H9 (cell line): ENCODE measurements at regions not wholly inside any gene's neighbourhood (a gene's known extent, or its start where the extent isn't known, plus 50 kb on each side); places are given as distances from the start of the nearest gene placed in this dataset.

Experiments used
- DNase-seq: peaks from one replicate; pipeline ENCODE4 v3.0.0-alpha.2; 2017
- H2AFZ ChIP-seq: one replicate; pipeline ENCODE4 v1.6.1; 2013; ENCODE audit warnings: mild to moderate bottlenecking, low read length, control low read depth, moderate library complexity
- H2AK5ac ChIP-seq: 2 replicates; pipeline ENCODE4 v1.6.1; 2013; ENCODE audit warnings: low read length, control low read depth, mixed read lengths; ENCODE audit not compliant: insufficient read length
- H2BK120ac ChIP-seq: one replicate; pipeline ENCODE4 v1.6.1; 2013; ENCODE audit warnings: low read depth, mild to moderate bottlenecking, low read length, control low read depth, inconsistent platforms; ENCODE audit not compliant: poor library complexity, severe bottlenecking
- H2BK12ac ChIP-seq: 2 replicates; pipeline ENCODE4 v1.6.1; 2013; ENCODE audit warnings: low read length, control low read depth, mixed read lengths, low read depth; ENCODE audit not compliant: insufficient read length
- H2BK15ac ChIP-seq: 2 replicates; pipeline ENCODE4 v1.6.1; 2013; ENCODE audit warnings: low read depth, low read length, control low read depth
- H2BK20ac ChIP-seq: one replicate; pipeline ENCODE4 v1.6.1; 2013; ENCODE audit warnings: low read depth, mild to moderate bottlenecking, low read length, control low read depth, inconsistent platforms; ENCODE audit not compliant: poor library complexity, severe bottlenecking
- H2BK5ac ChIP-seq: 2 replicates; pipeline ENCODE4 v1.6.1; 2013; ENCODE audit warnings: low read length, control low read depth, mixed read lengths; ENCODE audit not compliant: insufficient read length
- H3K14ac ChIP-seq: 2 replicates; pipeline ENCODE4 v1.6.1; 2013; ENCODE audit warnings: low read length, control low read depth; ENCODE audit not compliant: insufficient read depth
- H3K18ac ChIP-seq: 2 replicates; pipeline ENCODE4 v1.6.1; 2013; ENCODE audit warnings: low read depth, mild to moderate bottlenecking, mixed read lengths, low read length, control low read depth; ENCODE audit not compliant: insufficient read length
- H3K23ac ChIP-seq: 2 replicates; pipeline ENCODE4 v1.6.1; 2013; ENCODE audit warnings: low read length, control low read depth, mixed read lengths, low read depth; ENCODE audit not compliant: insufficient read length
- H3K23me2 ChIP-seq: 2 replicates; pipeline ENCODE4 v1.6.1; 2013; ENCODE audit warnings: low read depth, mild to moderate bottlenecking, mixed read lengths, low read length, control low read depth; ENCODE audit not compliant: insufficient read length, poor library complexity, severe bottlenecking
- H3K27ac ChIP-seq: 2 replicates; pipeline ENCODE4 v1.5.1; 2013; ENCODE audit warnings: low read length, control low read depth, mixed read lengths, low read depth; ENCODE audit not compliant: insufficient read length
- H3K27me3 ChIP-seq: 2 replicates; pipeline ENCODE4 v1.6.1; 2013; ENCODE audit warnings: low read length, control low read depth, inconsistent platforms; ENCODE audit not compliant: insufficient read depth
- H3K4ac ChIP-seq: 2 replicates; pipeline ENCODE4 v1.6.1; 2013; ENCODE audit warnings: low read depth, mild to moderate bottlenecking, control low read depth, inconsistent platforms, low read length, moderate library complexity
- H3K4me1 ChIP-seq: 2 replicates; pipeline ENCODE4 v1.6.1; 2013; ENCODE audit warnings: low read length, control low read depth, inconsistent platforms; ENCODE audit not compliant: insufficient read depth
- H3K4me2 ChIP-seq: 2 replicates; pipeline ENCODE4 v1.6.1; 2013; ENCODE audit warnings: low read length, control low read depth, mixed read lengths; ENCODE audit not compliant: insufficient read length, insufficient read depth
- H3K56ac ChIP-seq: 2 replicates; pipeline ENCODE4 v1.6.1; 2013; ENCODE audit warnings: low read depth, mild to moderate bottlenecking, mixed read lengths, low read length, control low read depth; ENCODE audit not compliant: insufficient read length
- H3K79me1 ChIP-seq: 2 replicates; pipeline ENCODE4 v1.6.1; 2013; ENCODE audit warnings: low read depth, mild to moderate bottlenecking, moderate library complexity, low read length, control low read depth, inconsistent platforms; ENCODE audit not compliant: insufficient read depth, poor library complexity, severe bottlenecking
- H3K79me2 ChIP-seq: 2 replicates; pipeline ENCODE4 v1.6.1; 2013; ENCODE audit warnings: low read length, control low read depth, inconsistent platforms; ENCODE audit not compliant: insufficient read depth
- H3K9ac ChIP-seq: 2 replicates; pipeline ENCODE4 v1.6.1; 2013; ENCODE audit warnings: low read length, control low read depth, mixed read lengths; ENCODE audit not compliant: insufficient read length; ENCODE audit errors: extremely low read depth
- H3K9me3 ChIP-seq: one replicate; pipeline ENCODE4 v1.6.1; 2013; ENCODE audit warnings: low read depth, low read length, inconsistent platforms; ENCODE audit not compliant: control insufficient read depth
- H3T11ph ChIP-seq: one replicate; pipeline ENCODE4 v1.6.1; 2013; ENCODE audit warnings: mild to moderate bottlenecking, low read length, control low read depth, inconsistent platforms
- H4K20me1 ChIP-seq: one replicate; pipeline ENCODE4 v1.6.1; 2013; ENCODE audit not compliant: control insufficient read depth, insufficient read length, insufficient read depth
- H4K5ac ChIP-seq: 2 replicates; pipeline ENCODE4 v1.6.1; 2013; ENCODE audit warnings: low read depth, mild to moderate bottlenecking, mixed read lengths, low read length, control low read depth; ENCODE audit not compliant: insufficient read length
- H4K8ac ChIP-seq: replicated peaks from 2 replicates; pipeline ENCODE4 v1.6.1; 2013; ENCODE audit warnings: low read length, control low read depth, mixed read lengths, low read depth; ENCODE audit not compliant: insufficient read length
- H4K91ac ChIP-seq: 2 replicates; pipeline ENCODE4 v1.6.1; 2013; ENCODE audit warnings: low read depth, mild to moderate bottlenecking, moderate library complexity, mixed read lengths, low read length, control low read depth; ENCODE audit not compliant: insufficient read length
- H3K27ac Mint-ChIP-seq, 3 experiments: 2 replicates in 2 of 3; 3 replicates in 1 of 3; pipeline ENCODE4 v1.8.0; 2020 to 2021; ENCODE audit warnings: mixed read lengths in 3 of 3, mild to moderate bottlenecking in 1 of 3, moderate library complexity in 1 of 3
- H3K27me3 Mint-ChIP-seq: 2 replicates; pipeline ENCODE4 v1.8.0; 2021; ENCODE audit warnings: low read depth, mild to moderate bottlenecking, moderate library complexity, mixed read lengths
- H3K36me3 Mint-ChIP-seq, 3 experiments: 2 replicates in 2 of 3; 3 replicates in 1 of 3; pipeline ENCODE4 v1.8.0; 2020 to 2021; ENCODE audit warnings: low read depth in 3 of 3, mixed read lengths in 3 of 3; ENCODE audit not compliant: insufficient read depth in 1 of 3
- H3K4me1 Mint-ChIP-seq, 2 experiments: 2 replicates each; pipeline ENCODE4 v1.8.0; 2020; ENCODE audit warnings: mixed read lengths in 2 of 2
- H3K4me3 Mint-ChIP-seq, 2 experiments: 2 replicates in 1 of 2; 3 replicates in 1 of 2; pipeline ENCODE4 v1.8.0; 2020 to 2021; ENCODE audit warnings: mild to moderate bottlenecking in 2 of 2, mixed read lengths in 2 of 2, moderate library complexity in 1 of 2
- H3K9me3 Mint-ChIP-seq, 2 experiments: 2 replicates in 1 of 2; 3 replicates in 1 of 2; pipeline ENCODE4 v1.8.0; 2020; ENCODE audit warnings: mild to moderate bottlenecking in 2 of 2, mixed read lengths in 2 of 2, moderate library complexity in 1 of 2
- WGBS: extraction: QIAGEN DNeasy Blood & Tissue Kit; methylation state at CpG from one replicate; pipeline ENCODE4 v1.1.7; 2013; ENCODE audit warnings: missing lambda C conversion rate, low lambda C conversion rate, mixed read lengths; ENCODE audit not compliant: insufficient read length; ENCODE audit errors: extremely low coverage; 5-methylcytosine and 5-hydroxymethylcytosine counted together
- TF ChIP-seq, protein P1 (sequence below): fragments of 200-600 bp; sonication (generic); conservative IDR thresholded peaks from 3 replicates; pipeline ENCODE4 v1.8.0; 2021; ENCODE audit warnings: antibody characterized with exemption, mild to moderate bottlenecking

DNA sequence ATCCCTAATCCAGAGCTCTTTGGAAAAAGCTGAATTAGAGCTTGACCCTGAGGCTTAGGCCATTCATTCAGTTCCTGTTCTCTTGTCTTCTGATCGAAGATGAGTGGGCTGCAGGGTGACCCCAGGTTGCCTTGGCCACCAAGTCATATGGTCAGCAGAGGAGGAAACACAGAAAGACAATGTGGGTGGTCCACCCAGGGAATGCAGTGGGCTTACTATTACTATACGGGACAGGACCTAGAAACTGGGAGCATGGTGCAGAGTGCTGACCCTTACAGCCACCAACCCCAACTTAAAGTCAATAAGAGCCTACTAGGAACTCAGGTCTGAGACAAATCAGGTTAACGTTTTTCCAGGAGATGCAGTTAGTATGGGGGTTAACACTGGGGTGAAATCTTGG, 200.5 kb downstream of the HERPUD2 start:
- no peak overlapping the region for H4K91ac ChIP-seq
- Mint-ChIP-seq H3K36me3 (no peaks in the 10 kb centered on the region), H3K9me3 (no peaks in the 10 kb centered on the region; a peak in 1 of 5 replicates), H3K27ac (no peak overlapping the region), H3K27me3 (peaks cover 5% of the 10 kb centered on the region; the same call in 1 of the 2 replicates), H3K4me3 (no peak overlapping the region), H3K4me1 (peaks cover 4% of the 10 kb centered on the region in 2 experiments; a peak in 2 of 4 replicates)
- TF ChIP-seq, protein P1, sequence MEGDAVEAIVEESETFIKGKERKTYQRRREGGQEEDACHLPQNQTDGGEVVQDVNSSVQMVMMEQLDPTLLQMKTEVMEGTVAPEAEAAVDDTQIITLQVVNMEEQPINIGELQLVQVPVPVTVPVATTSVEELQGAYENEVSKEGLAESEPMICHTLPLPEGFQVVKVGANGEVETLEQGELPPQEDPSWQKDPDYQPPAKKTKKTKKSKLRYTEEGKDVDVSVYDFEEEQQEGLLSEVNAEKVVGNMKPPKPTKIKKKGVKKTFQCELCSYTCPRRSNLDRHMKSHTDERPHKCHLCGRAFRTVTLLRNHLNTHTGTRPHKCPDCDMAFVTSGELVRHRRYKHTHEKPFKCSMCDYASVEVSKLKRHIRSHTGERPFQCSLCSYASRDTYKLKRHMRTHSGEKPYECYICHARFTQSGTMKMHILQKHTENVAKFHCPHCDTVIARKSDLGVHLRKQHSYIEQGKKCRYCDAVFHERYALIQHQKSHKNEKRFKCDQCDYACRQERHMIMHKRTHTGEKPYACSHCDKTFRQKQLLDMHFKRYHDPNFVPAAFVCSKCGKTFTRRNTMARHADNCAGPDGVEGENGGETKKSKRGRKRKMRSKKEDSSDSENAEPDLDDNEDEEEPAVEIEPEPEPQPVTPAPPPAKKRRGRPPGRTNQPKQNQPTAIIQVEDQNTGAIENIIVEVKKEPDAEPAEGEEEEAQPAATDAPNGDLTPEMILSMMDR, result no peak
- H4K5ac ChIP-seq, result no peak overlapping the region
- no peak overlapping the region for H3K27ac ChIP-seq
- H2BK120ac ChIP-seq, result no peak overlapping the region
- H2BK12ac ChIP-seq, result no peak overlapping the region
- H2AK5ac ChIP-seq, result no peak overlapping the region
- H4K20me1 ChIP-seq, result no peaks in the 10 kb centered on the region
- no peak overlapping the region for H3T11ph ChIP-seq
- no peak overlapping the region for H2BK20ac ChIP-seq
- H4K8ac ChIP-seq, result no peak overlapping the region
- no peak overlapping the region for H3K14ac ChIP-seq
- no peak overlapping the region for H2BK15ac ChIP-seq
- H3K4ac ChIP-seq, result no peak overlapping the region
- H3K18ac ChIP-seq, result no peak overlapping the region
- no CpG with 5 or more reads among the region's 3 CpGs for WGBS
- no peaks in the 10 kb centered on the region for H3K79me2 ChIP-seq
- no peaks in the 10 kb centered on the region; the same call in 1 of the 2 replicates for H3K4me1 ChIP-seq
- H2AFZ ChIP-seq, result no peak overlapping the region
- H3K23me2 ChIP-seq, result no peaks in the 10 kb centered on the region
- no peaks in the 10 kb centered on the region for H3K9me3 ChIP-seq
- no peaks in the 10 kb centered on the region for H3K27me3 ChIP-seq
- H3K4me2 ChIP-seq, result no peak overlapping the region
- no peaks in the 10 kb centered on the region for H3K79me1 ChIP-seq
- no peak for DNase-seq
- no peak overlapping the region for H3K9ac ChIP-seq
- no peak overlapping the region for H3K56ac ChIP-seq
- no peak overlapping the region for H2BK5ac ChIP-seq
- no peak overlapping the region for H3K23ac ChIP-seq
